ENCODE measurements at regions not wholly inside any gene's neighbourhood (a gene's known extent, or its start where the extent isn't known, plus 50 kb on each side); places are given as distances from the start of the nearest gene placed in this dataset.

GRCh38 chr16:54405478-54405877, 118.9 kb upstream of the IRX3 start:
- TF ChIP-seq, protein P1, sequence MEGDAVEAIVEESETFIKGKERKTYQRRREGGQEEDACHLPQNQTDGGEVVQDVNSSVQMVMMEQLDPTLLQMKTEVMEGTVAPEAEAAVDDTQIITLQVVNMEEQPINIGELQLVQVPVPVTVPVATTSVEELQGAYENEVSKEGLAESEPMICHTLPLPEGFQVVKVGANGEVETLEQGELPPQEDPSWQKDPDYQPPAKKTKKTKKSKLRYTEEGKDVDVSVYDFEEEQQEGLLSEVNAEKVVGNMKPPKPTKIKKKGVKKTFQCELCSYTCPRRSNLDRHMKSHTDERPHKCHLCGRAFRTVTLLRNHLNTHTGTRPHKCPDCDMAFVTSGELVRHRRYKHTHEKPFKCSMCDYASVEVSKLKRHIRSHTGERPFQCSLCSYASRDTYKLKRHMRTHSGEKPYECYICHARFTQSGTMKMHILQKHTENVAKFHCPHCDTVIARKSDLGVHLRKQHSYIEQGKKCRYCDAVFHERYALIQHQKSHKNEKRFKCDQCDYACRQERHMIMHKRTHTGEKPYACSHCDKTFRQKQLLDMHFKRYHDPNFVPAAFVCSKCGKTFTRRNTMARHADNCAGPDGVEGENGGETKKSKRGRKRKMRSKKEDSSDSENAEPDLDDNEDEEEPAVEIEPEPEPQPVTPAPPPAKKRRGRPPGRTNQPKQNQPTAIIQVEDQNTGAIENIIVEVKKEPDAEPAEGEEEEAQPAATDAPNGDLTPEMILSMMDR (conservative IDR thresholded peaks at IDR 0.05): no peak
- H3K27ac ChIP-seq: no peak overlapping the region

DNA sequence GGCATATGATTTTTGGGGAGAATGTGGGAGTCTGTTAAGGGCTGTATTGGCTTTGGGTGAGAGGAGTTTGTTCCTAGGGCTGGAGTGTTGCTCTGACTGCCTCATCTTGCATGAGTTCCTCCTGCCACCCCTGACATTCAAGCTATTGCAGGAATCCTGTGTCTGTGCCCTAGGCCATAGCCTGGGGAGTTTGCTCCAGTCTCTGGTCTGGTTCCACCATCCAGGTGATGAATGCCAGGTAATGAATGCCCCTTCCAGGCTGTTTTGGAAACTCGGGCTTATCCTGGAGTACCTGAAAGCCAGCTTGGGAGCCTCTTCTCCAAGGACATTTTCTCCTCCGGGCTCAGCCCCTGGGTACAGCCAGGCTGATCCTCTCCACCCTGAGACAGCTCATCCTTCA, 117.0 kb upstream of the IRX3 start:
- TF ChIP-seq, protein P1 (conservative IDR thresholded peaks at IDR 0.05): no peak
- no peak overlapping the region for H3K27ac ChIP-seq

GRCh38 chr16:54402873-54403272, 116.3 kb upstream of the IRX3 start:
- H3K27ac ChIP-seq: no peak overlapping the region
- TF ChIP-seq, protein P1 (conservative IDR thresholded peaks at IDR 0.05): no peak

DNA sequence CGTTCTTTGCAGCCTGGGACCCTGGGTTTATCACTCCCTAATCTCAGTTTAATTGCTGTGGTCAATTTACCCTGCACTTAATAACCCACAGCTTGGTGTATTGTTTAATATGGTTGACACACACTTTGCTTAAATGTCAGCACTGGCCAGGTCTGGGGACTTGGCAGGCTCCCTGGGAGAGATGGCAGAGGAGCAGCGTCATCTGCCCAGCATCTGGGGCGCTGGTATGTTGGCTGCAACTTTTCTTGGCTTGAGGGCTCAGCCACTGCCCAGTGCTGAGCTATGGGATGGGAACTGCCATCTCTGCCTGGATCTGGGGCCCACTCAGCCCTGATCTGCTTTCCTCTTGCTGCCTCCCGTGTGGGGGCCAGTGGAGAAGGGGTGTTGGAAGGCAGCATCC, 115.7 kb upstream of the IRX3 start:
- no peak overlapping the region for H3K27ac ChIP-seq
- TF ChIP-seq, protein P1 (conservative IDR thresholded peaks at IDR 0.05): no peak

GRCh38 chr16:54400261-54400660, 113.7 kb upstream of the IRX3 start:
- TF ChIP-seq, protein P1 (conservative IDR thresholded peaks at IDR 0.05): no peak
- H3K27ac ChIP-seq: no peak overlapping the region

GRCh38 chr16:54398986-54399385, 112.4 kb upstream of the IRX3 start:
- TF ChIP-seq, protein P1 (conservative IDR thresholded peaks at IDR 0.05): no peak
- H3K27ac ChIP-seq: no peak overlapping the region

- TF ChIP-seq, protein P1 (conservative IDR thresholded peaks at IDR 0.05): no peak
- H3K27ac ChIP-seq: no peak overlapping the region
Measured at GRCh38 chr16:54397838-54398237, 111.3 kb upstream of the IRX3 start.

All from VCaP (cell line).